AML-193 (cell line): ENCODE measurements at regions not wholly inside any gene's neighbourhood (a gene's known extent, or its start where the extent isn't known, plus 50 kb on each side); places are given as distances from the start of the nearest gene placed in this dataset.

ENCODE experiments used
- DNase-seq, 2 experiments: peaks; one replicate each; lab custom pipeline; 2025; lab: John Stamatoyannopoulos, UW

DNA sequence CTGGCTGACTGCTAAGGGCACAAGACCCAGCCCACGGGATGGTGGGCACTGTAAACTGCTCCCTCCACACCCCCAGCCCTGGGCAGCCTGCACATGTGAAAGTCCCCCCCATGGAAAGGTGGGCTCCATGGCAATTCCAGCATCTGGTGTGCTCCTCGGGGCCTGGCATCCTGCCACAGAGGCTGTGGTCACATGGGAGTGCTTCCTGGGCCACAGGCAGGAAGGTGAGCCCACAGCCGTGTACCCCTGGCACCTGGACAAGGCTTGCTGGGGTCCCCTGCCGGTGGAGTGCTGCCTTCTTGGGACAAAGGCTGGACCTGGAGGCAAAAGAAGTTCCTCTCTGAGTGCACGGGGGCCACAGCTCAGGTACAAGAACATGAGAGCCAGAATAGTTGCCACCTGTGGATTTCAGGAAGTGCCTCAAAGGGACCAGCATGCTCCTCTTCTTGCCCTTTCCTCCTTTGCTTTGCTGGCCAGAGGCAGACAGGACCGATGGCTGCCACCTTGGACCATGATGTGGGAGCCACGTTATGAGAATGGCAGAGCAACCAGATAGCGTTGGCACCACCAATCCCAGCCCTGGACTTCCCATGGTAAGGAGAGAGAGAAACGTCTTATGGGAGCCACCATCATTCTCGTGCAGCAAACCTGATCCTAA is 120.2 kb upstream of the MLN start:
- no peak for DNase-seq

DNA sequence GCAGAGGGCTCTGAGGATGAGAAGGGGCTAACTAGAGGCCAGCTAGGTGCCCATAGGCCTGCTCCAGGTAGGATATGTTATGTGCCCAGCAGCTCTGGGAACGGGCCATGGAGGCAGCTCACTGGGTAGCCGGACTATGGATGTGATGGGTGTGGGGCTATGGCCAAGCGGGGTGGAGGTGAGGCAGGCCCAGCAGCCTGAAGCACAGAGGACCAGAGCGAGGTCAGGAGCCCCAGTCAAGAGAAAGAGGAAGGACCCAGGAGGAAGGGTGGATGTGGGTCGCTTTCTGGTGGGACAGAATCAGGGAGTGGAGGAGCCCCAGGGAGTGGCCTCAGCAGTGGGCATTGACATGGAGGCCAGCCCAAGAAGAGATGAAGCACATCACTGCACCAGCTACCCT is 117.9 kb upstream of the MLN start:
- DNase-seq: no peak

DNA sequence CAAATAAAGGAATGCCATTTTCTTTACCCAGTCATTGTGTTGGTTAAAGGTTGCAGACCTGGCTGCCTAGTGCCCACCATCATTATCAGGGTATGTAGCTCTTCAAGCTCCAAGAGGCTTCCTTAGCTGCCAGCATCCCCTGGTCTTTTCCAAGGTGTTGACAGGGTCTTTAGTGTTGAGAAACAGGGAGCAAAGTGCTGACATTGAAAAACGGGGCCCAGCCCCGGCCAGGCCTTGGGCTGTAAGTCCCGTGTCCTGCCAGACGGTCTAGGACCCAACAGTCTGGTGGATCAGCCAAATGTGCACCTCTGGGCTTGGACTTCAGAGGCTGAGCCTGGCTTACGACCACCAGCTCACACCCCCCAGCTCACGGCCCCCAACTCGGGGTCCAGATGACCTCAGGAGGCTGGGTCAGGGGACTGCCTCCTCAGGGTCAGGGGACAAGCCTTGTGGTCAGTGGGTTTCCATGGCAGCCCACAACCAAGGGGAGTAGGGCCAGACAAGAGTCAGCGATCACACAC is 114.4 kb upstream of the MLN start:
- DNase-seq: no peak

DNA sequence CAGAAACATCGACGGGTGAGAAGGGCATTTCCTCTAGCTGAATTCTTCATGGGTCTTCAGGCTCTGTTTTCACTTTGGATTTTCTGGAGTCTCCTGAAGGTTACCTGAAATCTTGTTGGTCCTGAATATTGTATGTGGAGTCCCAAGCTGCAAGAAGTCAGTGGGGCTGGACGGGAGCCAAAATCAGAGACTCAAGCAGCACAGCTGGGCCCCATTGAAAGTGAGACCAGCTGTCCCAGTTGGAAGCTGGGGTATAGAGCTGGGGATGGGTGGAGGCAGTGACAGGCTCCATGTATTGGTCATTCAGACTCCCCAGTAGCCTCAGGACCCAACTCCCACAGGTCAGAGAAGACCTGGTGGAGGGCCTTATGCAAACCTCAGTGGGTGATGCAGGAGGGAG is 111.3 kb upstream of the MLN start:
- no peak for DNase-seq

DNA sequence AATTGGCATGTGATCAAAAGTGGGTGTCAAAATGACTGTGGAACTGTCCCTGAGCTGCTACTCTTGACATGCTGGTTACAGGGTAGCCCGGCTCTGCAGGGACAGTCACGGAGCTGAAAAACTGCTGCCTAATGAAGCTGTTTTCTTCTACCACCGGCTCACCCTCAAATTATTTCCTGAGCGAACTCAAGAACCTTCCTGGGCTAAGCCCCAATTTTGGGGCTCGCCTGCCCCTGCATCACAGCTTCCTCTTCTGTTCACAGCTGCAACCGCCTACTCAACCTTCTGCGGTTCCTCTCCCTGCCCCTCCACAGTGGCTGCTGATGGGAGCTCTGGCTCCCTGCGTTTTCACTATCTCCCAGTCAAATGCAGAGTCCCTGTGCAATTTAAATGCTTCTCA is 110.8 kb upstream of the MLN start:
- DNase-seq: peak; percentile 54 to 78

DNA sequence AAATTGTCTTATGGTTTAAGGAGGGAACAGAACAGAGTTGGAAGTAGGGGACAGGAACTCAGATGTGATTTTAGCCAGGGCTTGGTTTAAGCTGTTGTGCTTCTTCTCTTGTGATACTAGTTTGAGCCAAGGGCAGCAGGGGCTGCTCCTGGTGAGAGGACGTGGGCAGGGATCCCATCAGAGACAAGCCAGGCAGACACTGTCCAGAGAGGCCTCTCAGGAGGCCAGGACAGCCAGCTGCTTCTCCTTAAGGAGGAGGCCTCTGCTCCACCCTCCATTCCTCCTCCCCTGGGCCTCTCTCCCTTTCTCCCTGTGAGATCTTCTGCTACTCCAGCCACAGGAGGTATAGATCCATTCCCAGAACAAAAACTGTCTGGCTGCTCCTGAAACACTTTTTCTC is 108.4 kb upstream of the MLN start:
- no peak for DNase-seq

DNA sequence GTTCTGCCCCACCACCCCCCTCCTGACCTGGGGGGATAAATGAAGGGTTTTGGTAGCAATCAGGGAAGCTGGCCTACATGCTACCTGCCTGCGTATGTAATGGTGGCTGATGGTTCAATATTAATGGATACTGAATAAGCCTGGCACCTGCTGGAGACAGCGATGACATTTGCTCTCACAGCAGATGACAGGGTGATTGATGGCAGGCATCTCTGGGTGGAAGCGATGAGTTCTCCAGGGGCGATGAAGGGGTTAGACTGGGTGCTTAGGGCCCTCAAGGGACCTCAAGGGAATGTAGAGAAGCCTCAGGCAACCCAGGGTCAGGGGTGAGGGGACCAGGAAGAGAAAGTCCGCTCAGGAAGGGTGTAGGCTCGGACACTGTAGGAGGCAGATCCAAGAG is 107.7 kb upstream of the MLN start:
- DNase-seq: no peak

DNA sequence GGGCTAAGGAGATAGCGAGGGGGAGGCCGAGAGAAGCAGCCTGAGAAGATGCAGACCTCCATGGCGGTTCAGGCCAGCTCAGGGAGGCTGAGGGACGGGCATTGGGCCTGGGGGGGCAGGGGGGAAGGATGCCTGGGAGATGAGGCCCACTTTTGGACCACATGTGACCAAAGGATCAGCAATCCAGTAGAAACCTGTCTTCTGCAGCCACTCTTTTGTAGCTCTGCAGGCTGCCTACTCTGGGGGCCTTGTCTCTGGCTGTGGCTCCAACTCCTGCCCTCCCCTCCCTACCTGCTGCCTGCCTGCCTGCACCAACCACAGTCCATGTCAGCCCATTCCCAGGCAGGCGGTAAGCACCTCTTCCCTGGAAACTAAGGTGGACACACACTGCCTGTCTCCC is 106.8 kb upstream of the MLN start:
- no peak for DNase-seq

DNA sequence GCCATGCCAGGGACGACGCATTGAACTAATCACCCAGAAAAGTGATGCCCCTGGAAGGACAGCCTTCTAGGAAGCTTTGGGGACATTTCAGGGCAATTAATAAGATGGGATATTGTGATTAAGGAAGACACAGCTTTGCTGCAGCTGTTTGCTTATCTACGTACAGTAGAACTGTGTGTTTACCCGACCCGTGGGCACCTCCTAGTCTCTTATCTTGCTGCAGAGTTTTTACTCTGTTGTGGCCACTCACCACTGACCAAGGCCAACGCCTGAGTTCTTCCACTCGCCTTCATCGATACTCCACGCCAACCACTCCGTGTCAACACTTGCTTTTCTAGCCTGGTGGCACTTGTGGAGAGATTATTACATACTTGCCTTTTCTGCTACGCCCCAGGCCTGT is 105.9 kb upstream of the MLN start:
- no peak for DNase-seq

DNA sequence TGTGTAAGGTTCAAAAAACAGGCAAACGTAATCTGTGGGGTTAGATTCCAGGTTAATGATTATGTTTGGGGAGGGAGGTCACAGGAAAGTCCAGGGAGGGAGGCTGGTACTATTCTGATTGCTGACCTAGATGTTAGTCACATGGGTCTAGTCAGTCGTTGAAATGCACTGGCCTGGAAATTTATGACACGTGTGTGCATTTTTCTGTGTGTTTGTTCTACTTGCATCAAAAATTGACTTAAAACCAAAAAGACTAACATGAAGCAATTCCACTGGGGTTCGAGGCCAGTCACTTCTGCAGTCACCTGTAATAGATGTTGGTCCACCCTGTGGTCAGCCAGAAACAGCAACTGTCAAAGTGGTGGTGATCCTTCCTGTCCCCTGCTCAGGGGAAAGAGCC is 104.2 kb upstream of the MLN start:
- DNase-seq: no peak

DNA sequence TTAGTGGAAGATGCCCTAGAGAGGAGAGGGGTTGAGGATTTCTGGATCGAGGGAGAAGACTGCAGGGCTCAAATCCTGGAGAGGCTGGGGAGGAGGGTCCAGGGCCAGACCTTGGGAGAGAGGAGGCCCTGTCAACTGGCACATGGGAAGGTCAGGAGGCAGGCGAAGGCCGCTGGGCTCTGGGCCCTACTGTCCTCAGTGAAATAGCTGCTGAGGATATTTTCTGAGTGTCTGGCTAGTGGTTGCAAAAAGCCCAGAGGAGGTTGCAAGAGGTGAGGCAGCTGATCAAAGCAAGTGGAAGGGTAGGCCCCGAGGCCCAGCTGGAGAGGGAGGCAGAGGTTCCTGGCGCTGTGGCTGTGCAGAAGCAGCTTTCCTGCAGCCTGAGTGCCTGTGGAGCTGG is 103.4 kb upstream of the MLN start:
- DNase-seq: no peak

DNA sequence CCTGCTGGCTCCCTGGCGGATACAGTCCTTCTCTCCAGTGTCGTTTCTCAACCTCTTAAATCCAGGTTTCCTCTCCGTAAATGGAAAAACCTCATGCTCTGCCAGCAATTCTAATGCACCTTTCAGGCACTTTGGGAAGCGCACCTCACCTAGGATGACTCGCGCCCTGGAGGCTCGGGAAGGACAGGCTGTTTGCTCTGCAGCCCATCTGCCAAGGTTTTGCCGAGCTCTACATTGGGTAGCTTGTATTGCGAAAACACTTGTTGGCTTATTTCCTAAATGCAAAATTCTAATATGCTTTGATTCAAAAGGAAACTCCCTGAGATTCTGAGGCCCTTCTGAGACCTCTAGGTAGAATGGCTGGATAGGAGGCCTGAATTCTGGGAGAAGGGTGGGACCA is 102.6 kb upstream of the MLN start:
- no peak for DNase-seq

DNA sequence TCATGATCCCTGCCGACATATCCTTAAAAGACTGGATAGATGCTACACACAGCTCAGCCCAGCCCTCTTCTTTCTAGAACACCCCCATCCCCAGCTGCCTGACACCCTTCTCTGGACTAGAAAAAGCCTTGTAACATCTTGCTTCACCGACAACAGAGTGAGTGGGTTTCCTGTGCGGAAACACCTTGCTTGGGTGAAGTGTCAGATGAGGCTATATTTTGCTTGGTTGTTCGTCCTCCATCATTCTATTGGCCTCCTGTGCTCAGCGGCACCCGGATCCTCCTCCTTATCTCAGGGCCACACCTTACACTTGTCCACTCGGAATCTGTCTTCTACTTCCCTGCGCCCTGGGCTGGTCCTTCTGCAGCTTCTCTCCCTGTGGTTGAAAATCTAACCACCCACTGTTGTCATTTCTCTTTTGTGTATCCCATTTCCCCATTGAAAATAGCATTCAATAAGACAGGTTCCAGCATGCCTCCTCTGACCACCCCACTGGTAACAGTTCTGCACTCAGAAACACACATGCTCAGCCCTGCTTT is 101.3 kb upstream of the MLN start:
- DNase-seq: no peak

DNA sequence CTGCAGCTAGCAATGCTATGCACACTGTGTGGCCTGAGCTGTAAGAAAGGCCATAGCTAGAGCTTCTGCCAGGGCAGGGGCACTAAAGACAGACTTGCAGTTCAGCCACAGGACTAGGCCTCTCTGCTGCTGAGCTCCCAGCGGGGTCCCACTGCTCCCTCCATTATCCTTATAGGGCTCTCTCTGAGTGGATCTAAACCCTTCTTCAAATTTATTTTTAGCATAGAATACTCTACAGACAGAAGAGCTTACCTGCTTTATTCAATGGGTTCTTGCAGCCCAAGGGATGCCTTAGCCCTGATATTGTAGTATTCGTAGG is 100.9 kb upstream of the MLN start:
- DNase-seq: peak in 1 of 2 experiments; percentile 22

DNA sequence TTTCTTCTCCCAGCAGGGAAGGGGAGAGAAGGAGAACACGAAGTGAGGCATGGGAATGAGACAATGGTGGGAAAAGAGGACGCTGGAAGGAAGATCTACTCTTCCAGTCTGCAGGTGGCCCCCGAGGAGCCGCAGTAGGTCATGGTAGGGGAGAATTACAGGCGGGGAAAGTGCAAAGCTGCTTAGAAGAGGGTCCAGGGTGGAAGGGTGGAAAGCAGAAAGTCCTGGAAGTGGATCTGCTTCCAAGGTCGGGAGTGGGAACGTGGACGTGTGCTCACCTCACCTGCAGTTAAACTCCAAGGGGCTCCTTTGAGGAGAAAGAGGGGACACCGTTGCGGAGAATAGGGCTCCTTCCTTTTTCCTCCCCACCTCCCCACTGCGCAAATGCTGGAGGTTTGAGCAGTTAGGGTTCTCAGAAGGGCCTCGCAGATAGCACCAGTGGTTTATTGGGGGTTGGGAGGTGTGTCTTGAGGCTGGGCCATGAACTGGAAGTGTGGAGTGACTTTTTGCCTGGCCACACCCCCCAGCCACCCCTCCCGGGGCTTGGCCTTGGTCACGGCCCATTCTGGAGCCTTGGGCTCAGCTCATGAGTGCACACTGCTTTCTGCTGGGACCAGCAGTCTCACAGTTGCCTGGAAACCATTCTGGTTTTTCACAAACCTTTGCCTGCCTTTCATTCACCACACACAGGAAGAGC is 100.4 kb upstream of the MLN start:
- no peak for DNase-seq

DNA sequence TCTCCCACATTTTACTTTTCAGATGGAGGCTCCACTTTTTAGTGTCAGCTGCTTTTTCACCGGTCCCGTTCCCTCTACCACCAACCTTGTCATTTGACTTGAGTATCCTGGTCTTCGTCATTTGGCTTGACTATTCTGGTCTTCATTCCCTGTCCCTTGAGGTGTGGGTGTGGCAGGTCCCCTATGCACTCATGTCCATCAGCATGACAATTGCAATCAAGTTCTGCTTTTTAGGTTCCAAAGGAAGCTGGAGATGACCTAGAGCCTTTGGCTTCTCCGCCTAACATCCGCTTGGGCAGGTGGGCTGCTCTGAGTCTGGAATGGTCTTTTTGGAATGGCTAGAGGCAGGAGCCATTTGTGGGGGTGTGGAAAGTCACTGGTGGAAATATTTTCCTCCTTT is 99.8 kb upstream of the MLN start:
- no peak for DNase-seq

DNA sequence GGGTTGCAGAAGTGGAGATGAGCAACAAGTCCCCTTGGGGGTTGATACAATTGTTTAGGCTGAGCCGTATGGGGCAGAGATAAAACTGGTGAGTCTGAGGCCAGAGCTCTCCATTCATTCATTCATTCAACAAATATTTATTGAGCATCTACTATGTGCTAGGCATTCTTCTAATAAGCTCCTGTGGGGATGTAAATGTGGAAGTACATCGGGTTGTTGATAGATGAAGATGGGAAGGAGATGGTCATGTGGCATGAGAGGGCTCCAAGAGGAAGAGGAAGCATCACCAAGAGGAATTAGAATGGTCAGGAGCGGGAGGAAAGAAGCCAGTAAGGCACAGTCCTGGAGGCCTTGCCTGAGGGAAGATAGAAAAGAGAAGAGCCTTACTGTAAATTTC is 98.7 kb upstream of the MLN start:
- no peak for DNase-seq

DNA sequence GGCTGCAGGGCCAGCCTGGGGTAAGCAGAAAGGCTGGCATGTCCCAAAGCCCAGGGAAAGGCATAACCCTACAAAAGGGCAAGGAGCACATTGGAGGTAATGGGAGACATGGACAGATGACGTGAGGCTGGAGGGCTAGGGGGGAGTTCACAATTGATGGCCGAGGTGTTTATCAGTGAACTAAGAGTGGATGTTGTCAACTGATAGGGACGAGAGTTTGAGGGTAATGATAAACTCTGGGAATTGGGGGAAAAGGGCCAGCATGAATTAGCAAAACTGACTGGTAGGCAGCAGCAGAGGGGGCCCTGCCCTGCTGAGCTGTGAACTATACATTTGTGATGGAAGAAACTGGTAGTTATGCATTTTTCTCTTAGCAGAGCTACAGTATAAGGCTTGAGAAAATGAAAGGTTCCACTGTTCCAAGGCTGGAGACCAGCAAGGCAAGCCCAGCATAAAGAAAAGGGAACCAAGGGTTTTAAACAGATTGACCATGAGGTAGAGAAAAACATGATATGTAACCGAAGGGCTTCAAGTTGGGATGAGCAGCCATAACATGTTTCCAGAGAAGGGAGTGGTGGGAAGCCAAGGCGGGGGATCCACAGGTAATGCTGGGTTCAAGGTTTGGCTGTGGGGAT is 98.1 kb upstream of the MLN start:
- no peak for DNase-seq

DNA sequence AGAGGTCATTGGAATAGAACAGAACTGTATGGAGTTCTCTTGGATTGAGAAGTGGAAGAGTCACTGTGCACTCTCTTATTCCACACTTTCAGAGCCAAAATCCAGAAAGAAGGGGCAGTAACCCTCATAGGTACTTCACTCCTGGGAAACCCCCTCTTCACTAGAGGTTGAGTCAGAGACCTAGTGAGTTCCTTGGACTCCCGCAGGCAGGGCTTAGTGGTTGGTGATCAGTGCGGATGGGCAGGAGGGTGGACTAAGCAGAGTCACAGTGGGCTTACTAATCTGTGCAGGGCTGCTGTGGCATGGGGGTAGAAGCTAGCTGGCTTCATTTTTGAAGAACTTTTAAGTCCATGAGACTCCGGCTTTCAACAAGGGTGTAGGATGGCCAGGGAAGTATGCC is 95.0 kb upstream of the MLN start:
- no peak for DNase-seq

DNA sequence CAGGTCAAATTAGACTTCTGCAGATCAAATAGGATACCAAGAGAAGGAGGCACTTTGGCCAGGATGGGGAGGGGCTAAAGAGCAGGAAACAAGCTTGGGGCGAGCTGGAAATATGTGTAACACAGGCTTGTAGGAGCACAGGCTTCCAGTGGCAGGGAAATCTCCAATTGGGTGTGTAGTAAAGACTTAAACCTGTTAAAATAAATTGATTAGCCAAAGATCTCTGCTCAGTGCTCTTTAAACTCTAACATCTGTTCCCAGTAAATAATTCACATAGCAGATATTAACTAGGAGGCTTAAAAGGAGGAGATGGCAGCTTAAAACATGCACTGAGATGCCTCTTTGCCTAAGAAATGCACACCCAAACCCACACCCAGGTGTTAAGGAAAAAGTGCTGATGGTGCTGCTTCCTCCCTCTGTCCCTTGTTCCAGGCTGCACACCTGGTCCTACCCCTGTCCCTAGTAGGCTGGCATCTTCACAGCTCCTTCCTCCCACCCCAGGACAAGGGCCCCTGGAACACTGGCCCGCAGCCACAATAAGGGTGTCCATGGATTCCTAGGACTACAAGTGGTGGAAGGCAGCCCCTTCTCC is 93.5 kb upstream of the MLN start:
- no peak for DNase-seq

DNA sequence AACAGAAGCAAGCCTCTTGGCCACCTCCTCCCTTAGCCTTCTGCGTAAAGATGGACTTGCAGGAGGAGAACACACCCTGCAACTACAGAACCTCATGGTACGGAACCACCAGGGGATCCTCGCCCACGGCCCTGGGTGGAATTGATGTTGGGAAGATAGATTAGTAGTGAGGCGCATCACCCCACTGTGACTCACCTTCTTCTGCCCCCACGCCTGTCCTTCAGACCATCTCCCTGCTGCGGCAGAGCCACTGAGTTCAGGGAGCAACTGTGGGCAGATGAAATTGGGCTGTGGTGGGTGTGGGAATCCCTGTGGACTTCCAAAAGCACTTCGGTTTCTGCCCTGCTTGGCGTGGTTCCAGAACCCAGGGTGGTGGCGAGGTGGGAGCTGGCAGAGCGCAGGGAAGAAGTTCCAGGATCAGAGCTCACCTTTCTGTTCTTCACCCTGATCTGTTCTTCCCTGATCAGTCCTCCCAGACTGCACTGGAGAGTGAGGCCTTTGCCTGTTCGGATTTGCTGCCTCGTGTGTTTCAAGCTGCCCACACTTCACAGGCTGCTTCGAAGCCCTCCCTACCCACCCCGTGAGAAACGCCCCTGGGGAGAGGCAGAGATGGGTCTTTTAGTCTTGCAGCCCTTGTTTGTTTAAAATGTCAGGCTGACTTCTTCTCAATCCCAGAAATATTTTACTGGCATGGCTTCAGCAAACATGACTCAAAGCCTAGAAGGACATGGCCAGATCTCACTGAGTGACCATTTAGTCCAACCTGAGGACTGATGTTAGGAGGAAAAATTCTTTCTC is 92.8 kb upstream of the MLN start:
- DNase-seq: no peak

DNA sequence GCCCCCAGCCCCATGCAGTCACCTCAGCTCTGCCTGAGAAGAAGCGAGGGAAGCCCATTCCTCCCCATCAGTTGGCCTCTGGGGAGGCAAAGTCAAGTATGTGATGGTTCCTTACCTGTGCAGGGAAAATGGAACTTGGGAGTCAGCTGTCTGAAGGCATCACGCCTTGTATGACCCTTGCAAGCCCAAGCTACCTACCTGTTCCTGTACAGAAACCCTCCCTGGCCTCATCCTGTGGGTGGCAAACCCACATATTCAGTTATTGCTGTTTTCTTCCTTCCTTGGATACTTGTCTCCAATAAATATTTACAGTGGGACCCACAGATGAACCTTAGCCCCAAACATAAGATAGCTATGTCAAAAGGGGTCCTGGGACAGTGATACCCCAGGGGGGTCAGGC is 92.2 kb upstream of the MLN start:
- no peak for DNase-seq
